ENCODE measurements at regions not wholly inside any gene's neighbourhood (a gene's known extent, or its start where the extent isn't known, plus 50 kb on each side); places are given as distances from the start of the nearest gene placed in this dataset.

DNA sequence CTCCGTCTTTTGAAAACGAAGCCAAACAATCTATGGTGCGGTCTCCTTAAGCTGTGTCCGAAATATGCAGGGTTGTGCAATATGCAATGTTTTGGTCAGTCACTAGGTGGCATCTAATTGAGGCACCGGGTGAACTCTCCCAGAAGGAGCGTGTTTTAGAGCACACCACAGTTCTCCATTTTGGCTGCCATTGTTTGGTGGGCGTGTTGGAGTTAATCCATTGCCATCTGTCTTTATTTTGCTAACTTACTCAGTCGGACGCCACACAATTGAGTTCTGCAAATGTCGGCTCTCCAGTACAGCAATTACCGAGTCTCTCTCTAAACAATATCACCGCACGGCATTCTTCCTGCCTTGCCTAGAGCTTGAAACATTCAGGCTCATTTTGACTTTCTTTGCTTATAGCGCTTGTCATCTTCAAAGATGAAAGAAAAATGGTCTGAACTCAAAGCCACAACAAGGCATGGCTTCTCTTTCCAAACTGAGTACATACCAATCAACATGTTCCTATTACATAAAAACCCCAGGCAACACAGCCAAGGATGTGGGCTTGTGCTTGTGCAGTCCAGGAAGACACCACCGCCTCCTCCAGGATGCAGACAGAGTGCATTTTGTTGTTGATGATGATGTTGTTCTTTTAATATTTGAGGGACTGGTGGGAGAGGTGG is 182.0 kb upstream of the SERP2 start:
- TF ChIP-seq, protein P1, sequence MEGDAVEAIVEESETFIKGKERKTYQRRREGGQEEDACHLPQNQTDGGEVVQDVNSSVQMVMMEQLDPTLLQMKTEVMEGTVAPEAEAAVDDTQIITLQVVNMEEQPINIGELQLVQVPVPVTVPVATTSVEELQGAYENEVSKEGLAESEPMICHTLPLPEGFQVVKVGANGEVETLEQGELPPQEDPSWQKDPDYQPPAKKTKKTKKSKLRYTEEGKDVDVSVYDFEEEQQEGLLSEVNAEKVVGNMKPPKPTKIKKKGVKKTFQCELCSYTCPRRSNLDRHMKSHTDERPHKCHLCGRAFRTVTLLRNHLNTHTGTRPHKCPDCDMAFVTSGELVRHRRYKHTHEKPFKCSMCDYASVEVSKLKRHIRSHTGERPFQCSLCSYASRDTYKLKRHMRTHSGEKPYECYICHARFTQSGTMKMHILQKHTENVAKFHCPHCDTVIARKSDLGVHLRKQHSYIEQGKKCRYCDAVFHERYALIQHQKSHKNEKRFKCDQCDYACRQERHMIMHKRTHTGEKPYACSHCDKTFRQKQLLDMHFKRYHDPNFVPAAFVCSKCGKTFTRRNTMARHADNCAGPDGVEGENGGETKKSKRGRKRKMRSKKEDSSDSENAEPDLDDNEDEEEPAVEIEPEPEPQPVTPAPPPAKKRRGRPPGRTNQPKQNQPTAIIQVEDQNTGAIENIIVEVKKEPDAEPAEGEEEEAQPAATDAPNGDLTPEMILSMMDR (conservative IDR thresholded peaks at IDR 0.05; ENCODE audit: low read length), result peak; percentile 84
- TF ChIP-seq EZH2phosphoT487 (IDR thresholded peaks at IDR 0.05; ENCODE audit: borderline replicate concordance, low read depth, low read length), result no peak

Data from OCI-LY7 (cell line).